Smooth muscle cell (in vitro differentiated cells): ENCODE measurements at regions not wholly inside any gene's neighbourhood (a gene's known extent, or its start where the extent isn't known, plus 50 kb on each side); places are given as distances from the start of the nearest gene placed in this dataset.
A peak's percentile ranks its signal among the peaks of the same experiment; 100 is the strongest.

ENCODE experiments used
- DNase-seq: peaks from one replicate; lab custom pipeline; 2025; ENCODE audit not compliant: unreplicated experiment; lab: John Stamatoyannopoulos, UW
- H2AFZ ChIP-seq: fragments of 200-600 bp; sonication (generic); 2 replicates; pipeline ENCODE4 v1.6.0; 2016; ENCODE audit warnings: antibody characterized with exemption, low read depth, mild to moderate bottlenecking
- H3F3A ChIP-seq: fragments of 200-600 bp; sonication (generic); 2 replicates; pipeline ENCODE4 v1.6.0; 2017; ENCODE audit warnings: antibody characterized with exemption, low read depth
- H3K27ac ChIP-seq: fragments of 200-600 bp; sonication (generic); 2 replicates; pipeline ENCODE4 v1.5.1; 2016; ENCODE audit warnings: low read depth, mild to moderate bottlenecking
- H3K27me3 ChIP-seq: fragments of 200-600 bp; sonication (generic); 2 replicates; pipeline ENCODE4 v1.6.1; 2016; ENCODE audit warnings: low read depth, mild to moderate bottlenecking
- H3K36me3 ChIP-seq: fragments of 200-600 bp; sonication (generic); 2 replicates; pipeline ENCODE4 v1.5.1; 2016; ENCODE audit warnings: low read depth
- H3K4me1 ChIP-seq: fragments of 200-600 bp; sonication (generic); 2 replicates; pipeline ENCODE4 v1.5.1; 2016; ENCODE audit warnings: low read depth
- H3K4me2 ChIP-seq: fragments of 200-600 bp; sonication (generic); 2 replicates; pipeline ENCODE4 v1.6.0; 2016; ENCODE audit warnings: mild to moderate bottlenecking
- H3K4me3 ChIP-seq: fragments of 200-600 bp; sonication (generic); 2 replicates; pipeline ENCODE4 v1.5.1; 2016; ENCODE audit warnings: mild to moderate bottlenecking
- H3K79me2 ChIP-seq: fragments of 200-600 bp; sonication (generic); 2 replicates; pipeline ENCODE4 v1.6.0; 2016; ENCODE audit warnings: low read depth, mild to moderate bottlenecking
- H3K9ac ChIP-seq: fragments of 200-600 bp; sonication (generic); 2 replicates; pipeline ENCODE4 v1.6.0; 2016; ENCODE audit warnings: low read depth
- H3K9me3 ChIP-seq: fragments of 200-600 bp; sonication (generic); replicated peaks from 2 replicates; pipeline ENCODE4 v1.5.1; 2016; ENCODE audit warnings: low read depth
- H4K20me1 ChIP-seq: fragments of 200-600 bp; sonication (generic); 2 replicates; pipeline ENCODE4 v1.6.0; 2016; ENCODE audit warnings: low read depth
- CTCF ChIP-seq: fragments of 200-600 bp; sonication (generic); IDR thresholded peaks from 2 replicates; pipeline ENCODE4 v1.5.1; 2017; ENCODE audit warnings: borderline replicate concordance, mild to moderate bottlenecking, antibody characterized with exemption; ENCODE audit not compliant: insufficient read depth, poor library complexity, severe bottlenecking
- WGBS: methylation state at CpG from one replicate; pipeline ENCODE4 v1.1.7; 2016; ENCODE audit warnings: low lambda C conversion rate; 5-methylcytosine and 5-hydroxymethylcytosine counted together

- H4K20me1 ChIP-seq: no peaks in the 10 kb centered on the region
- no peak overlapping the region for H2AFZ ChIP-seq
- no peak overlapping the region for H3K4me3 ChIP-seq
- no peaks in the 10 kb centered on the region for H3K36me3 ChIP-seq
- no peak overlapping the region for H3K27ac ChIP-seq
- no peak for TF ChIP-seq CTCF
- H3F3A ChIP-seq: no peaks in the 10 kb centered on the region
- DNase-seq: no peak
- no peaks in the 10 kb centered on the region for H3K9me3 ChIP-seq
- H3K9ac ChIP-seq: no peak overlapping the region
- WGBS: 59% methylated on average over 4 of the region's 4 CpGs
- H3K4me1 ChIP-seq: no peaks in the 10 kb centered on the region
- no peaks in the 10 kb centered on the region for H3K79me2 ChIP-seq
- H3K4me2 ChIP-seq: peak overlapping the region; percentile 12
- no peaks in the 10 kb centered on the region for H3K27me3 ChIP-seq
Observed at GRCh38 chr3:137471130-137471529, 293.0 kb upstream of the SOX14 start.

- Histone ChIP-seq H3K79me2 (no peaks in the 10 kb centered on the region), H3K9ac (no peak overlapping the region), H3K4me3 (no peak overlapping the region), H4K20me1 (no peaks in the 10 kb centered on the region), H3K9me3 (no peaks in the 10 kb centered on the region), H3K36me3 (no peaks in the 10 kb centered on the region), H3F3A (no peaks in the 10 kb centered on the region), H3K4me2 (peak overlapping the region; percentile 12), H3K27ac (no peak overlapping the region), H3K27me3 (no peaks in the 10 kb centered on the region), H2AFZ (no peak overlapping the region), H3K4me1 (no peaks in the 10 kb centered on the region)
- 41% methylated on average over 5 of the region's 5 CpGs for WGBS
- DNase-seq: no peak
- no peak for TF ChIP-seq CTCF
Observed at GRCh38 chr3:137471558-137472204, 292.4 kb upstream of the SOX14 start.

GRCh38 chr3:137477614-137478013, 286.5 kb upstream of the SOX14 start:
- H3K79me2 ChIP-seq: no peaks in the 10 kb centered on the region
- H3K4me2 ChIP-seq: no peak overlapping the region
- no peak overlapping the region for H3K4me3 ChIP-seq
- WGBS: 89% methylated on average over 6 of the region's 6 CpGs
- DNase-seq: no peak
- no peaks in the 10 kb centered on the region for H4K20me1 ChIP-seq
- H3K4me1 ChIP-seq: no peaks in the 10 kb centered on the region
- no peaks in the 10 kb centered on the region for H3K36me3 ChIP-seq
- no peak overlapping the region for H3K9ac ChIP-seq
- H3K9me3 ChIP-seq: no peaks in the 10 kb centered on the region
- H3F3A ChIP-seq: no peaks in the 10 kb centered on the region
- no peaks in the 10 kb centered on the region for H3K27me3 ChIP-seq
- H2AFZ ChIP-seq: no peak overlapping the region
- no peak for TF ChIP-seq CTCF
- H3K27ac ChIP-seq: no peak overlapping the region
